T-helper 9 cell (primary cell): ENCODE measurements at regions not wholly inside any gene's neighbourhood (a gene's known extent, or its start where the extent isn't known, plus 50 kb on each side); places are given as distances from the start of the nearest gene placed in this dataset.

Source experiments
- DNase-seq: peaks from one replicate; pipeline ENCODE4 v3.0.0-alpha.2; 2020

DNA sequence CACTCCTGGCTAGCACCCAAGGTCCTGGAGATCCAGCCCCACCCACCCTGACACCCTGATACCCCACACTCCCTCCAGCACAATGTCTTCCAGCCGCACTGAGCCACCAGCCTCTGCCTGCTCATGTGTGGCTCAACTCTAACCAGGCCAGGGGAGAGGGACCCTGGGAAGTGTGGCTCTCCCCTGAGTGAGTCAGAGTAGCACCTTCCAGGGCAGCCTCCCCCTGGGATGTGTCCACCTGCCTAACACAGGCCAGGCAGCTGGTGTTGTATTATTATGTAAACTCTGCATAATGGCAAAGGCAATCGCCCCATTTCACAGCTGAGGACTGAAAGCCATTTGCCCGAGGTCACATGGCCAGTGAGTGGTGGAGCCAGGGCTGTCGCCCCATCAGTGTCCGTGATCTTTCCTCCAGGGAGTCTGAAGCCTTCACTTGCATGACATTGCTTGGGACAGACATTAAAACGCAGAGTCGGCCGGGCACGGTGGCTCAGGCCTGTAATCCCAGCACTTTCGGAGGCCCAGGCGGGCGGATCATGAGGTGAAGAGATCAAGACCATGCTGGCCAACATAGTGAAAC is 84.2 kb upstream of the FOXF1 start:
- DNase-seq: no peak

DNA sequence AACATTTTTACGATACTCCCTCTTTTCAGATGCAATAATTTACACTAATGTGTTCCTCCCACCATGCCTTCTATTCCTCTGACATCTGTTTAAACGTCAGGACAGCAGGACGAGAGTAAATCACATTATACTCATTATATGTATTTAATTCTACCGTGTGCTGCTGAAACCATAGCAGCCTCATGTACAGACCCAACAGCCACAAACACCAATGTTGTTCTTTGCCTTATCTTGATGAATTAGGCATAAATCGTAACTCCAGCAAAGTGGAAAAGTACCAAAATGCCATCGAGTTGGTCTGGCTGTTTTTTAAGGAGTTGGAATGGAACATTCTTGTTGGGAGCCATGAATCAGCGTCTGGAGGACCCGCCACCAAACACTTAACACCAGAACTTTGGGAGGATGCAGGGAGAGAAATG is 82.9 kb upstream of the FOXF1 start:
- DNase-seq: no peak

DNA sequence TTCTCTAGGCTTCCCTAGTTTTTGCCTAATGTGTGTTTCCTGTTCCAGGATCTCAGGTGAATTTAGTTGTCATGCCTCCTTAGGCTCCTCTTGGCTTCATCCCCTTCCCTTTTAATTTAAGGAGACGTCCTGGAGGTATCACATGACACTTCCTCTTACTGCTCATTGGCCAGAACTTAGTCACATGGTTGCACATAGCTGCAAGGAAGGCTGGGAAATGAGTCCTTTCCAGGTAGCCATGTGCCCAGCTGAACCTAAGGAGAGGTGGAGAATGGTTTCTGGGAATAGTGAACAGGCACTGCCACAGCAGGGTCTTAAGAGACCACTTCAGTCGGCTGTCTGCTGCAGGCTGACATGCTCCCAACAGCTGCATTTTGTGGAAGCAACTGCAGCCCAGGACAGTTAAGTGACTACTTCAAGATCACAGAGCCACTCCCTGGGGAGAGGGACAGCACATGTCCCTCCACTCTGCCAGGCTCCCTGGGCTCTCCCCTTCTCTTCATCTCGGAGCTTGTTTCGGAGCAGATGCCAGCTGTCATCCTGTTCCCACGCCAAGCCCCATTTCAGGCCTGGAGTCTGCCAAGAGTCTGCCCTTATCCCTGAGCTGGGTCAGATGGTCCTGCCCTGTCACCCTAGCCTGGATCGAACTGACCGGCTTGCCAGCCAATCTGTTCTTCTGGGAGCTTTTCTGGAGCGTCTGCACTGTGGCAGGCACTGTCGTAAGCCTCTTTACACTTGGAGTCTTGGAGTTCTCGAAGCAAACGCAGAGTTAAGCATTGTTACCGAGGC is 81.4 kb upstream of the FOXF1 start:
- no peak for DNase-seq

DNA sequence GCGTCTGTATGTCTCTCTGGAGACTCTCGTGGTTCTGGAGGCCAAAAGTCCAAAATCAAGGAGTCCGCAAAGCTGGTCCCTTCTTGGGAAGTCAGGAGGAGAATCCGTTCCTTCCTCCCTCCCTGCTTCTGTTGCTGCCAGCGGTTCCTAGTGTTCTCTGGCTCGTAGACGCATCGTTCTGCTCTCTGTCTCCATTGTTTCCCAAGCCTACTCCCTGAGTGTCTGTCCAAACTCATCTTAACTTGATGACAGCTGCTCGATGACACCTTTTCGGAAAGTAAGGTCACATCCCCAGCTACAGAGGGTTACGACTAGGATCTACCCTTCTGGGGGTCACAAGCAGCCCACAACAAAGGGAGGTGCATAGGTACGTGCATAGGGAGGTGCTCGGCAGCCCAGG is 80.7 kb upstream of the FOXF1 start:
- DNase-seq: no peak

DNA sequence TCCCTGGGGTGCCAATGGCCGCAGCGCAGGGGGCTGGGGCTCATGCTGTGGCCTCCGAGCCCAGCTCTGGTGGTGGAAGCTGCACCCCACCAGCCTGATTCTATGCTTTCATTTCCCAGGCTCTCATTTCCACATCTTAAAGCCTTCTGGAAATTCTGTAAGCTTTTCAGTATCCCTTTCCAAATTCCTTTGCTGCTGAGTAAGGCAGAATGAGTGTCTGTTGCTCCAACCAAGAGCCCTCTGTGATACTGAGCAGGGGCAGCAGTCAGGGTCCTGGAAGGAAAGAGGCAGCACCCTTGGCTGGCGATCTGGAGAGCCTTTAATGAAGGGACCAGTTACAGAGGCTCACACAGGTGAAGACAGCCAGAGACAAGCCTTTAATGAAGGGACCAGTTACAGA is 79.5 kb upstream of the FOXF1 start:
- DNase-seq: no peak

DNA sequence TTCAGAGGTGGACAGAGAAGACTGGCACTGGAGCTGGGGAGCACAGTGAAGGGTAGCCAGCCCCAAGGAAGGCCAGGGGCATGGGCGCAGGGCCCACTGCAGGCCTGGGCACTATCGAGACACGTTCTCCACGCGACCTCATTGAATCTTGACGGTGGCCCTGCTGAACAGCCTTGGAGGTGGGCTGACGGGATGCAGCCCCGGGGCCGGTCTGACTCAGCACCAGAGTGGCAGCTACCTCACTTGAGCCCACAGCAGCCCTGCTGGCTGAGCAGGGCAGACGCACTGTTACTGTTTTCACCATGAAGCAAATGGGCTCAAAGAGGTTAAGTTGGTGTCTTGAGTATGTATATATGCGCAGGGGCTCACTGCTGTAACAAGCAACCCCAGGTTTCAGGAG is 78.8 kb upstream of the FOXF1 start:
- no peak for DNase-seq

DNA sequence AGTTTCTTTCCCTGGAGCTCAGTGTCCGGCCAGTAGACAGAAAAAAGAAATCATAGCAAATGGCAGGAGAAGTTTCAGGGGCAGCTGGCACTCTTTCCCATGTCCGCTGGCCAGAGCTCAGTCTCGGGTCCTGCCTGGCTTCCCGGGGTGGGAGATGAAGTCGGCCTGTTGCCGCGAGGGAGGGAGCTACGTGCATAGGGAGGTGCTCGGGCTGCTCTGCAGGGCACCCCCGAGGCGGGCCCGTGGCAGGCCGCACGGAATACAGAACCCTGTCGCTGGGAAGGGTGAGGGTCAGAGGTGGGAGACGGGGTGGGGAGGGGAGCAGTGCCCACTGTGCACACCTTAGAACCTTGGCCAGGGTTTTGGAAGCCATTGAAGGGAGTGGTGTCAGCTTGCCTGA is 78.3 kb upstream of the FOXF1 start:
- no peak for DNase-seq

DNA sequence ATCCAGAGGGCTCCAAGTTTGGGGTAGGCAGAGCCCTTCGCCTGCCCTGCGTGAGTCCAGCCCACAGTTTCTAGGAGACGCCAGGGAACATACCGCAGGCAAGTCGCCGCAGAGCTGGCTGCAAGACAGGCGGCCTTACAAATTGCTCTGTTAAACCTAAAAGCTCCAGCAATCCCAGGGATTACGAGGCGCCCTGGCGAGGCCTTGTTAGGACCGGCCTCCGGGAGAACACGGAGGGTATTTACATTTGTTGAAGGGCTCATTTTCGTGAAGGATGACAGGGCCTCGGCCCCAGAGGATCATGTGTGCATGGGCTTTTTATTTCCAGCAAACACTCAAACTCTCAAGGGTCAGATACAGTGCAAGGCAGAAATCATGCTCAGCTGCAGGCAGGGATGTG is 77.6 kb upstream of the FOXF1 start:
- no peak for DNase-seq

DNA sequence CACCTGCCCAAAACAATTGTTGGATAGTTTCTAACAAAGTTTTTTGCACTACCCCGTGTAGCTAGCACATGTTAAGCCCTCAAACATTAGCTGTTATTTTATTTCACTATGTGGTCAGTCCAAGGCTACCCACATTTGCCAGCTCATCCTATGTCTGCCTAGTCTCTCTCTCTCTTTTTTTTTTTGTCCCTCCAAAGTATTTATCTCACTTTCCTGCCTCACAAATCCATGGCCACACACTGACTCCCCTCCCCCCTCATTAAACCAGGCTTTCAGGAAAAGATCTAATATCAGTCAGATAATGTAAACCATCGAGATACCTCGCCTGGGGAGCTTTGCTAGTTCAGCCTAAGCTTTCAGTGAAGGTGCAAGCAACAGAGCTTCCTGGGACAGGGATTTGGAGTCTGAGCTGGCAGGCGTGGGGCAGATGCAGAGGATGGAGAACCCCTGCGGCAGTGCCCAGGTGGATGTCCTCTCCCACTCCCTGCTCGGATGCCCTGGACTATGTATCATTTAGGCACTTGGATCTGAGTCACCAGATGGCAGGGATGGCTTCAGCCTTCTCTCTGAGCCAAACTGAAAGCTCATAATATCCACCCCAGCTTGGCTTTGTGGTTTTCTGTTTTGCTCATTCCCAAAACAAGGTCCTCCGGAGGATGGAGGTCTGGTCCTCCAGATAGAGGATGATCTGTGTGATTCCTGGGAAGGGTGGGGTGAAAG is 73.7 kb upstream of the FOXF1 start:
- DNase-seq: no peak

DNA sequence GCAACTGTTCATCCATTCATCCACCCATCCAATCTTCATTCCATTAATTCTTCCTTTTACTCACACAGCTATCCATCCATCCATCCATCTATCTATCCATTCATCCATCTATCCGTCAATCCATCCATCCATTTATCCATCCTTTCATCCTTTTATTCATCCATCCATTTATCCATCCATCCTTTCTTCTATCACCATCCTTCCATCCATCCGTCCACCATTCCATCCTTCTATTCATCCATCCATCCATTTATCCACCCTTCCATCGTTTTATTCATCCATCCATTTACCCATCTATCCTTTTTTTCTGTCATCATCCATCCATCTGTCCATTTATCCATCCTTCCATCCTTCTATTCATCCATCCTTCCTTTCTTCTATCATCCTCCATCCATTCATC is 73.0 kb upstream of the FOXF1 start:
- no peak for DNase-seq

DNA sequence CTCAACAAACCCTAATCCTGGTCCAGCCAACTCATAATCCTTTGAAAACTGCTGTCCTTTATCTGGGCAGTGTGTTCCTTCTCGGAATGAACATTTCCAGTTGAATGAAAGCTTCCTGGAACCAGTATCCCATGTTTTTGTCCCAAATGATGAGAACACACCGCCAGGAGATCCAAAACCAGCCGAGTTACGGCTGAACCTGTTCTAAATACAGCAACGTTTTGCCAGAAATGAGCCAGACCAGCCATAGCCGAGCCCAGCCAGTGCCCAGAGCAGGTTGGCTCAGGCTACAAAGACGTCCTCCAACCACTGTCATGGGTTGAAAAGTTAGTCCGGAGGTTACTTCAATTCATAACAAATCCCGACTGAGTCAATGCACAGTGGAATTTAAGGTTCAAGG is 67.6 kb upstream of the FOXF1 start:
- DNase-seq: no peak

DNA sequence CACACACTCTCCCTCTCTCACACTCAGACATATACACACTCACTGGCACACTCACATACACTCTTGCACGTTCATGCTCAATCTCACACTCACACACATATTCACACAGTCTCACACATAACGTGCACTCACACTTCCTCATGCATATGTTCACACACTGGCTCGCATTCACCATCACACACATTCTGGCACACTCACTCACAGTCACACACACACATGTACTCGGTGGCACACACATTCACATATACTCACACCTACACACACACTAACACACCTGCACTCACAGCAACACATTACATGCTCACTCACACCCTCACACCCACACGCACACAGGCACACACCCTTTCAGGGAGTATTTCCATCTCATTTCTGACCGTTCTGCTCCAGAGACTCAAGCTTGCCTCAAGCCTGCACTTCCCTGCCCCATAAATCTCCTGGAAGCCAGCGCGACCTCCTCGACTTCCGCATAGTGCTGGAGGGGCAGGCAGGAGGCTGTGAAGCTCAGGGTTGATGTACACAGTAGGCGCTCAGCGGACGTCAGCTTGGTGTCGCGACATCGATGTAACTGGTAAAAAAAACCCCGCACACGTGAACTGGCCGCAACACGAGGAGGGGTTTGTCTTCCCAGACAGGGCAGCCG is 66.7 kb upstream of the FOXF1 start:
- no peak for DNase-seq

DNA sequence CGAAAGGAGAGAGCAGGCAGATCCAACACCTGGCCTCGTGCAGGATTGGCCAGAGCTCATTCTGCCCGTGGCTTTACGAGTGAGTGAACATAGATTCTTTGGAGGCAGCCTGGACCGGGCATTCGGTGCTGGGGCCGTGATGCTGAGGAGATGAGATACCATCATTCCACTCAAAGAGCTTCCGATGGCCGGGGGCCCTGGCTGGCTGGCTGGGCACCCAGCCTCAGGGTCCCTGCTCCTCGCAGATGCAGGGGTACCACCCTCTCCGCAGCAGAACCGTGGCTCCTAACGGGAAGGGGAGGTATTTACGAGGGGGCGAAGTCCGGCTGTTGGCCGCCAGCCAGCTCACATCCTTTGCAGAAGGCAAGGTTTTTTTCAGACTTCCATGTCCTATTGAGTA is 66.1 kb upstream of the FOXF1 start:
- DNase-seq: no peak

DNA sequence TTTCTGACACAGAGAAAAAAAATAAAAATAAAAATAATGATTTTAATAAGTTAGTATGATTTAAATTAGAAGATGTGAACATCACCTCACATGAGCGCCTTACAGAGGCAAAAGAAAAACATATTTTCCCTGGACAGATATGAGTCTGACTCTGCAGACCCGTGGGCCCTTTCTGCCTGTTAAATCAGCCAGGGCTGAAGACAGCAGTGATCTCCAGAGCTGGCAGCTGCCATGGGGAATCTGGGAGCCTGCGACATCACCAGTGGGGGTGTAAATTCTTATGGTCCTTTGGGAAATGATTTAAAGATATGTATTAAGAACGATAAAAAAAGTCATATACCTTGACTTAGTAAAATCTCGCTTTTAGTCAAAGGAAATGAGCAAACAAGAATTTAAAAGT is 65.7 kb upstream of the FOXF1 start:
- DNase-seq: no peak

DNA sequence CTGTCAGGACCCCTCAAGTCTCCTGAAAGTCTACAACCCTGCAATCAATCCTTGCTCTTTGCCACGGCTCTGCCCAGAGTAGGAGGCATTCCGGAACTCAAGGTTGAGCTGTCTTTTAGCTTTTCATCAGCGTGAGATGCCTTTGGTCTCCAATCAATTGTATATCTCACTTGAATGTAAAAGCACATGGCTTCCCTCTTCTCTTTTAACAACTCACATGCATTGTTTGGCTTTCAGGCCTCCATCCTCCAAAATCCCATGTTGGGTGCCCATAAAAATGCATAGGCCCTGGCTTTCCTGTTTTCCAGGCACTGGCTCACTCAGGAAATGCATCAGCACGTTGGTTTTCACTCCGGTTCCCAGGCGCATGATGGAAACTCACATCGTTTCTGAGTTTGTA is 64.0 kb upstream of the FOXF1 start:
- no peak for DNase-seq

DNA sequence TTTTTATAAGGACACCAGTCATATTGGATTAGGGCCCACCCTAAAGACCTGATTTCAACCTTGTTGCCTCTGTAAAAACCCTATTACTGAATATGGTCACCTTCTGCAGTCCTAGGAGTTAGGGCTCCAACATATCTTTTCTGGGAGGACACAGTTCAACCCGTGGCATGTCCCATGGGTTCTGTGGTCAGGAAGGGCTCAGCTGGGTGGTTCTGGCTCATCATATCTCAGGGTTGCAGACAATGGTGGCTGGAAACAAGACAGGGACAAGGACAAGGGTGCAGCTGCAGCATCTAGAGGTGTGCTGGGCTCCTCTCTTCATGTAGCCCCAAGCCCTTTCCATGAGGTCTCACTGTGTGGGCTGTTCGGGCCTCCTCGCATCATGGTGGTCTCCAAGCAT is 63.1 kb upstream of the FOXF1 start:
- DNase-seq: no peak

DNA sequence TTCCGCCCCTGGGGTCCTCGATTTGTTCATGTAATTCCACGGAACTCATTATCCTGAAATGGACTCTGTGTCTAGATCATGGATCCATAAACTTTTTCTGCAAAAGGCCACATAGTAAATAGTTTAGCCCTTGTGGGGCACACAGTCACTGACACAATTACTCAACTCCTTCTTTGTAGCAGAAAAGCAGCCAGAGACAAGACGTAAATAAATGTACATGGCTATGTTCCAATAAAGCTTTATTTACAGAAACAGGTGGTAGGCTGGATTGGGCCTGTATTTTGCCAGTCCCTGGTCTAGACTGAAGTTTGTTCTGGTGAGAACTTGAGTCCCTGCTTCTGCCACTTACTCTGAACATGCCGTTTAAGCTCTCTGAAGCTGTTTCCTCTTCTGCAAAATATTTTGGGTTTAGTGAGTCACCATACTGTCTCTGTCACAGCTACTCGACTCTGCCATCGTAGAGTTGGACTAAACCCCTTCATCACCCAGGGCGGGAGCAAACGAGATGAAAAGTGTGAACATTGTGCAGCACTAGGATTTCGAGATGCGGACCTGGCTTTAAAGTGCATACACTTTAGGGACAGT is 61.9 kb upstream of the FOXF1 start:
- DNase-seq: no peak

DNA sequence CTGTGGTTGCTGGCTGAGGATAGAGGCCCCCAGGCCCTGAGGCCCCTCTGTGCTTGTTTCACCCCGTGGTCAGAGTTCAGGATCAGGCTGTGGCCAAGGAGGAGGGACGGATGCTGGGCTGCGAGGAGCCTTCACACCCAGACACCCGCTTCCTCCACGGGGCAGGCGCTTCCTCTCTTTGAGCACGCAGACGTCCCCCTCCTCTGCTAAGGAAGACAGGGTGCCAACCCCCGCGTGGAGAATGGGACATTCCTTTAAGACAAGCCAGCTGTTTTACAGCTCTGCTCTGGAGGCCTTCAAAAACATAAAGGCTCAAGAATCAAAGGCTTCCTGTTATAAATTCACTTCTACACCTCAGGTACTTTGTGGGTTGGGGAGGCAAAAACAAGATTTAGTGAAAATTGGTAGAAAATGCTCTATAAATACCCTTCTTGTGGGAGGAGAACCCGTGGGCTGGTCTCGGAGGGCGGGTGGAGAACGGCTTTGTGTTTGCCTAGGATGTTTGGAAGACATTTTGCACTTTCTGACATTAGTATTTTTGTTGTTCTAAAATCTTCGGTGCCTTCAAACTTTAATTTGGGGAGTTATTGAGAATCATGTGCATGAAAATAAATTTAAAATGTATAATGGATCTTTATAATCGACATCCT is 60.8 kb upstream of the FOXF1 start:
- no peak for DNase-seq

DNA sequence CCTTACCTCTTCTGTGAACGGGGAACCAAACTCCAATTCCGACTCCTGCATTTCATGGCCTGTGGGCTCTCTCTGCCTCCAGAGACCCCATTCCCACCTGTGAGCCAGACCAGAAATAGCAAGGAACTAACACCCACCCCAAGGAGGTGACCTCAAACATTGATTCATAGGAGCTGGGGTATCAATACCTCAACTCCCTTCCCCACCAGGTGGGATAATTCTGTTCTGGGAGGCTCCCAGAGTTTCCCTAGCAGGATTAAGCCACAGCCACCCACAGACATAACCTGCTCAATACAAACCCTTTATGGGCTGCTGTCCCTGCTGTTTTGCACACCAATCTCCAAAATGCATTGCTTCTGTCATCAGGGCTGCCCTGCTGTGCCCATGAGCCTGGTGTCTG is 59.6 kb upstream of the FOXF1 start:
- DNase-seq: no peak

DNA sequence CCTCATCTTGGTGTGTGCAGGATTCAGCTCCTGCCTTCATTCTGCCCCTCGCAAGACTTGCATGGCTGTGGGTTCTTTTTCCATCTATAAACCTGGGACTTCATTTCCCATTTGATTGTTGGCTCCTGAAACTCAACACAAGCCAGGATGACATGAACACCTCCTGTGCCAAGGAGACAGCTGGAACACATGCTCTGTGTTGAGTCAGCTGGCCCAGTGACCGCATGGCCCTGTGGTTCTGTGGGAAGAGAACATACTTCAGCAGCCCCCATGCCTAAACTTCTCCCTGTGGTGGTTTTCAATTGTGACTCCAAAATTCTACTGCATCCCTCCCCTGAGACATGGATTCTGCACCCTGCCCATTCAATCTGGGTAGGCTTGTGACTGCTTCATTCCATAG is 57.9 kb upstream of the FOXF1 start:
- no peak for DNase-seq

DNA sequence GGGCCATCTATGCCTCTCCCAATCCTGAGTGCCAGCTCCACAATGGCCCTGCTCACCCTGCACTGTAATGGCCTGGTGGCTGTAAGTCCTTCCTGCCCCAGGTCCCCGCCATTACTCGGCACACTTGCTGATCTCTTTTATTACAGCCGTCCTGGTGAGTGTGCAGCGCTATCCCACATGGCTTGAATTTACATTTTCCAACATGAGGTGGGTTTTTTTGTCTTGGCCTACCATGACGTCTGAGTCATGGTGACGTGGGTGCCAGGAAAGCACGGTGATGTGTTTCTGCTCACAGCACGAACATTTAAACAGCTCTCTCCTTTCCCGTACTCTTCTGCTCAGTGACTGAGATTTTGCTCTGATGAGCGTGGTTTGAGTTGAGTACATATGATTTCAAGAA is 55.2 kb upstream of the FOXF1 start:
- DNase-seq: no peak

DNA sequence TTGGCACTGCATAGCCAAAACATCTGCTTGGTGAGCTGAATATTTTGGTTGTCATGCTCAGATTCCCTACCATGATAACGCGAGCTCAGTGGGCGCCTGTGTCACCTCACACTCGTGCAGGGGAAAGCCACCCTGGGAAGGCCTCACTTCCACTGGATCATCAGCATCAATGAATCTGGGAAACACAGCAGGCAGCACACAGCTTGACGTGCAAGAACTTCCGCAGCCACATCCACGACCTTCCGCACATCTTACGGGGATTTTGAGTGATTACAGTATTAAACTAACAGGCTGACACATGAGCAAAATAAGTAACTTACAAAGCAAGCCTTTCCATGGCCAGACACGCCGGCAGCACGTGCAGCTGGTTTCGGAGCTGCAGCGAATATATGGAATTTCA is 54.7 kb upstream of the FOXF1 start:
- no peak for DNase-seq
